Cerebellar cortex (tissue), 1 donor: ENCODE measurements at regions not wholly inside any gene's neighbourhood (a gene's known extent, or its start where the extent isn't known, plus 50 kb on each side); places are given as distances from the start of the nearest gene placed in this dataset.

Experiments used
- DNase-seq: peaks from one replicate; pipeline ENCODE4 v3.0.0-alpha.2; 2015; ENCODE audit warnings: low spot score

- no peak for DNase-seq
These were observed 750.0 kb upstream of the CITED2 start for GRCh38 chr6:140124498-140124897.

DNA sequence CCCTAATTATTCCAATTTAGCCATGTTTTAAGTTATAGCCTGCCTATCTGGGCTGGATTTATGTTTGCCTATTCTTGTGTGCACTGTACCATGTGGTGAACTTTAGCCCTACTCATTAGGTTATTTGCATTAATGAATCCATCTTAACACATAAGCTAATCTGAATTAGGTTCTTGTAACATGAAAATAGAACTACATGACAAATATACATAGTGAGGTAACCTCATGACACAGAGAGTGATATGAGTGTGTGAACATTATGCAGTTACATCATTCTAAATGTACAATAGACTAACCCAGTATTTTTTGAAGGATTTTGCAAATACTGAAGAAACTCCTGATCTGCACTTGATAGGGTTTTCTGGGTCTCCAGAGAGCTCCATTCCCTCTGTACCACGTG lies 733.7 kb upstream of the CITED2 start:
- DNase-seq, result no peak

DNA sequence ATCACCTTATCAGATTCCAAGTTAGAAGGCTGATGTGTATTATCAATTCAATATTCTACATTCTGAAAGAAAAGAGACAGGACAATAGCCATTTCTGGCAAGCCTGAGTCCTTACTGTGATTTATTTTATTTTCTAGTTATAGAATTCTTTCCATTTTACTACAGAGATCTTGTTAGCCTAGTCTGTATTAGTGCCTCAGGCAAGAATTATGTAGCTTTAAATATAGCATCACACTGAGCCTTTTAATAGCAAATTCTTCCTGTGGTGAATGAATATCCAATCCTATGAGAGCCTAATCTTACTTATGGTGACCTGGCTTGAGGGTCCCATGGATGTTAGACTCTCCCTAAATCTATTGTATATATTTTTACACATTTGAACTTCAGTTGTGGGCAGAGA lies 732.8 kb upstream of the CITED2 start:
- DNase-seq, result peak; percentile 11

DNA sequence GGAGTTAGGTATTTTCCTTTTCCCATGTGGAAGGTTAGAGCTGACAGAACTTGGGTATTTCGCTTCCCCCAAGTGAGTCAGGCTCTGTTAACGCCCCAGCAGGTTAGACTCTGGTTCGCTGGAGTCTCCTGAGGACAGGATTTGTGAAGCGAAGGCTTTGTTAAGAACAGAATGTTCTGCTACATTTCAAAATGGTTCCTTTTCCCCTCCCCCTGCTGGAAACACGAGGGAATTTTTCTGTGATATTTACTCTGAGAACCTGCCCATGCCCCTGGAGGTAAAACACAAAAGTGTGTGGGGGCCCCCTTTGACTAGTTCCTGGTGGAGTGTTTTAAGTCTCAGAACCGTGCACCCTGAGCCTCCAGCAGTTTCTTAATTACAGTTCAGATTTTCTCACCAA lies 731.4 kb upstream of the CITED2 start:
- peak; percentile 69 for DNase-seq

DNA sequence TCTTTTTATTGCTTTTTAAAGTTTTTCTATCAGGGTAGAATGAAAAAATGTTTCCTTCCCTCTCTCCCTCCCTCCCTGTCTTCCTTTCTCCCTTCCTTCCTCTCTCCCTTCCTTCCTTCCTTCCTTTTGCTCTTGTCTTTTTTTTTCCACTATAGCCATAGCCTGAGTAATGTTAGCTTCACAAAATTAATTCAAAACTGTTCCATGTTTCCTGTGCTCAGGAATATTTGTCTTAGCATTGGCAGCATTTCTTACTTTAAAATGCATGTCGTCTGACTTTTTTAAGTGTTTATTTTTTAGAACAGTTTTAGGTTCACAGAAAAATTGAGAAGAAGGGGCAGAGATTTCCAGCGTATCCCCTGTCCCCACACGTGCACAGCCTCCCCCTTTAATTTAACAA lies 730.8 kb upstream of the CITED2 start:
- DNase-seq, result no peak

DNA sequence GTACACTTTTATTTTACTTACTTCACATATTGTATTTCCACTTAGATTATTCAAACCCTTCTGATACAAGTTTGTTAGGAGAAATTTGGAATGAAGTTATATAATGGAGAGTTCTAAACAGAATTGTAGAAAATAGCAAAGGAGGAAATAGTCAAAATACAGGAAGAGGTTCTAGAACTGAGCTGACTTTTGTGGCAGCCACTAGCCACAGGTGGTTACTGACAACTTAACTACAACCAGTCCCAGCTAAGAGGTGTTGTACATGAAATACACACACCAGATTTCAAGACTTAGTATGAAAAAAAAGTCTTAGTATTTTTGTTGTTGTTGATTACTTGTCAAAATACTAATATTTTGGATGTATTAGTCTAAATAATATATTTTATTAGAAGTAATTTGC lies 727.4 kb upstream of the CITED2 start:
- DNase-seq, result no peak

DNA sequence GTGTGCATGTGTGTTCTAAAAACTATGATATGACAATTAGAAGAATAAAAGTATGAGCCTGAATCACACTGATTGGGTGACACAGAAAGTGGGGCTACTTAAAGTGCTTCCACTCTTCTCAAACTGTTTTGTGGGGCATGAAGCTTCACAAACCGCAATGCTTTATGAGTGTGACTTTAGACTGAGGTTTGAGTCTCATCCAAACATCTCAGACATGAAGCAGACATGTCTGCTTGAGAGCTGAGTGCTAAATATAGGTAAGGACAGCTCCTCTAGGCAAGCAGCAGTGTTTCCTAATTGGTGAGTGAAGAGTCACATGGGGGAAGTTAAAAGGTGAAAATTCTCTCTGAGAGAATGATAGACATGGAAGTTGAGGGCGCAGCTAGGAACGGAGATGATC lies 726.9 kb upstream of the CITED2 start:
- DNase-seq, result no peak

- DNase-seq, result no peak
These were observed 721.1 kb upstream of the CITED2 start for GRCh38 chr6:140095532-140095931.

- no peak for DNase-seq
These were observed 717.4 kb upstream of the CITED2 start for GRCh38 chr6:140091895-140092294.

DNA sequence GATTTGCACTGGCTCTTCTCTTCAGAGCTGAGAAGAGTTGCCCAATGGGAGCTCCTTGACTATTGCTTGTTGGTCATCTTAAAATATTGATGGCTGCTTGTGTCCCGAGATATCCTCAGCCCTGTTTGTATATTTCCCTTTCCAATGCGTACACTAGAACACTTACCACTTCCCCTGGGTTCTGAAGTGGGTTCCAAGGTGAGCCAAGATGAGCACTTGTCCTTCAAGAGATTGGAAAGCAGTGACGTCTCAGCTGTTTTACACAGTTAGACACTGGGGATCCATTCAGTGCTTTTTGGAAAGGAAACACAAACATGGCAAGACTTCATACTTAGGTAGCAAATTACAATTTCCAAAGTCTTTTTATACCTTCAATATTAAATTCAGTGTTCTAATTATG lies 716.4 kb upstream of the CITED2 start:
- DNase-seq, result no peak

GRCh38 chr6:140083375-140083774 lies 708.9 kb upstream of the CITED2 start:
- DNase-seq, result no peak

GRCh38 chr6:140082867-140083297 lies 708.4 kb upstream of the CITED2 start:
- DNase-seq, result peak; percentile 66

DNA sequence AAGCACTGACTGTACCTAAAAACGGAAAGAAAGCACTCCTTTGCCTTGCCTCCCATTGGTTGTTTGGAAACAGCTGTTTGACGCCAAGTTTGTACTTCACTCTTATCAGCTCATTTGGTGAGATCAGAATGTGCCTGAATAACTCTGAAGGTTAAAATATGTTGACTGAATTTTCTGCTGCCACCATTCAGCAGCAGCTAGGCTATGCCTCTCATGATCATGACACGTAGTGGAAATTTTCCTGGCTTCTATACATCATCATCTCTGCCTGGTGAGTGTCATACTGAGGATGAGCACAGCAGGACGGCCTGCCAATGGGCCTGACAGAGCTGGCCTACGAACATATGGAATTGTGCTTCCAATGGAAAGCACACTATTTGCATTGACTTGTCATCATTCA lies 704.9 kb upstream of the CITED2 start:
- no peak for DNase-seq

GRCh38 chr6:140078561-140079125 lies 704.2 kb upstream of the CITED2 start:
- peak; percentile 10 for DNase-seq

DNA sequence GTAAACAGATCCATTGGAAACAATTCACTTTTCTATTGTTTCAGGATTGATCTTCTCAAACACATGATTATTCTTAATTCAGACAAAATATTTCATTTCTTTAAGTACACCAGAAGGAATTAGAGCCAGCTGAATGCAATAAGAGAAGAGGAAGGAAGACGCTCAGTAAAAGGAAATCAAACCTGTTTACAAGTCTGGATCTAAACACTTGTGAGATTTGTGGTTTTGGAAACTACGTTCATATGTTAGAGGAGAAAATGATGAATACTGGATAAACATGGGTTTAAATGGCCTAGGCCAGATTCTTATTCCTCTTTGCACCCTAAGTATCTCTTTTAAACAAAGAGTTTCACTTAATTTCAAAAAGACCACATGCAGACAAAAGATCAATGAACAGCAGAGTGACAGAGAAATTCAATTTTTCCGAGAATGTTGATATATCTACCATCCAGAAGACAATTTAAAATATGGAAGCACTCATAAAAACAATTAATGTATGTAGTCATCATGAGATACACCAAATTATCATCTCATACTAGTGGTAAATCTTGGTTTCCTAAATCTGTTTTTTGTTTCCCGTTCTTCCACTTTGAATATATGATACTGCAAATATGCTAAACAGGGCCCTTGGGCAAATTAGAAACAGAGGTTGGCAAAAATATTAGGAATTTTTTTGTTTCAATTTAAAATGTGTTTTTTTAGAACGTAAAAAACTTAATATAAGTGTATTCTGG lies 703.5 kb upstream of the CITED2 start:
- DNase-seq, result no peak

GRCh38 chr6:140076105-140076504 lies 701.7 kb upstream of the CITED2 start:
- DNase-seq, result no peak

DNA sequence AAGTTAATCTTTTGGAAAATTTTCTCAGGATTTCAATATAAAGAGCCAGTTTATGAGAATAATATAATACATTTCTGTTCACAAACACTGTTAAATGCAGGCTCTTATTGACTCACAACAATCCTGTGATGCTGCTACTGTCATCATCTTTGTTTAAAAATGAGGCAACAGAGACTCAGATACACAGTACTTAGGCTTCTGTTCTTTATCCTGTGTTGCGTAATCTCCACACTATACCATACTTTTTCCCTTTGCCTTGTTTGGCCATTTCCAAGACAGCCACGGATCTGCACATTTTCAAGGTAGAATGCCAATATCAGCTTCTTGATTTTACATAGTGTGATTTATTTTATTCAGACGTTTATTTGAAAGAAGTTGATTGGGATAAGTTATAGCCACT lies 699.0 kb upstream of the CITED2 start:
- no peak for DNase-seq

DNA sequence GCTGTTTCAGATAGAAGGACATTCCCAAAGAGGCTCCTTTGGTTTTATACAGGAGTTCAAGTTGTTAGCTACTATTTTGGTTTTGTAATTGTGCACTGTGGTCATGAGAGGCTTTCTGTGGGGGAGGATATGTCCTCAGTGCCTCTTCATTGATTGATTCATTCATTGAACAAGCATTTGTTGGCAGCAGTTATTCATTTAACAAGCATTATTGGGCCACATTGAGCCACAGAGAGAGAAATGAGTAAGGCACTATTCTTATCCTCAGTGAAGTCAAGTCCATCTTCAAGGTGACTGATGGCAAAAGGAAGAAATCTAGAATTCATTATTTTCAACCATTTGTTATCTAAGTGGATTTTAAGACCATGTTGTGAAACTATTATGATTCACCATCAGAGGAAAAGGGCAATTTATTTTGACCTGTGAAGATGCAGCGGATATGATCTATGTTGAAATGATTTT lies 697.2 kb upstream of the CITED2 start:
- peak; percentile 19 for DNase-seq

GRCh38 chr6:140070846-140071473 lies 696.5 kb upstream of the CITED2 start:
- peak; percentile 33 for DNase-seq

DNA sequence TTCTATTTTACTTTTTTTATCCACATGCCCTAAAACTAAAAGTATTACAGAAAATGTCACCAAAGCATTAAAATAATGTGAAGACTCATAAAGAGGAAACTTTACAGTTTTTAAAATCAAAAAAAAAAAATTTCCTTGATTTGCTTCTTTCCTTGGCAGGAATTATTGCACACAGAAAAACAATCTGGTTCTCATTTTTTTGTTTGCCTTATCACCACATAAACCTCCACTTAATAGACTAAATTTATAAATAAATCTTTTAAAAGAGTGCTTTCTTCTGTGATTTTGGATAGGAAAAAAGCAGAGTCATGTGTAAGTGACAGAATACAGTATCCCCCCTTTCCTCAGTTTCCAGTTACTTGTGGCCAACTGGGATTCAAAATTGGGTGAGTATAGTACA lies 695.1 kb upstream of the CITED2 start:
- no peak for DNase-seq

DNA sequence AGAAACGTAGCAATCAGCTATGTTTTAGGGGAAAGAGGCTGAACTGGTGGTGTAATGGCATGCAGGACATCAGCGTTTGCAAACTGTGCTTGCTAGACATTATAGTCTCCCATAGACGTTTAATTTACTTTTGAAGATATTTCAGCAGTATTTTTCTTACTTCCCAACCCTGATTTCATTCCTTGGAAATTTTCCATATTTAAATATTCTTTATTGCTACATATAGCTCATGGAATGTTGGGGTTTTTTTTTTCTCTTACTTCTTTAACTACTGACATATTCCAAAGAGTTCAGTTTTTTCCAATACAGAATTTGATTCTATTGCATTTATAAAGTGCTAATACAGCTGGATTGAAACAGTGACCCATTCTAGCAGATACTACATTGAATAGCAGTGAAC lies 694.4 kb upstream of the CITED2 start:
- DNase-seq, result no peak

DNA sequence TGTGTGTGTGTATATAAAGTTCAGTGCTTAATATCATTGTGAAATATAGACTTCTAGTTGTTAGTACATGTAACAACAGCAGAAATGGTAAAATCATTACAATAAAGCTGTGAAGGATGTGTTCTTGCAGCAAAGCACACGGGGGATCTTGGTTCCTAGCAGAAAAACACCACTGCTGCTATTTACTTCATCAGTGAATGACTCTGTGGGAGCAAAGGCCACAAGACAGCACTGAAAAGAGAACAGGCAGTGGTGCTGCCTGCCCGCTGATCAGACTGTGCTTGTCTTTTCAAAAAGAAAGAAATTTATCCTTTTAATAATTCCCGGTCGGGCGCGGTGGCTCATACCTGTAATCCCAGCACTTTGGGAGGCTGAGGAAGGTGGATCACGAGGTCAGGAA lies 689.9 kb upstream of the CITED2 start:
- no peak for DNase-seq

DNA sequence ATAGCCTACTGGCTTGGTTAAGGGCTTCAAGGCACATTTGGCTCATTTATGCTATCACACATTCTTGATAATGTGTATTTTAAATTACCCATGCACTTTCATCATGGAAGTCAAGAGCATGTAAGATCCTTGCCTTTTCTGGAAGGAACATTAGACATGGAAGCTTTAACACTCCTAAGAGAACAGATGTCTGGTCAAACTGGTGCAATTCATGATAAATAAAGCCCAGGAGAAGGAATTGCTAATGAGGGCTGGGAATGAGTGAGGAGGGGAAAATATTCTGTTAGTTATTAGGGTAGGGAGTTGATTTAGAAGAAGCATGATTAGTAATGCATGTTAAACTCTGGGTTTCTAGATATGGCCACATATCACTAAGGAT lies 688.6 kb upstream of the CITED2 start:
- DNase-seq, result no peak
